K562 (cell line): ENCODE measurements at regions not wholly inside any gene's neighbourhood (a gene's known extent, or its start where the extent isn't known, plus 50 kb on each side); places are given as distances from the start of the nearest gene placed in this dataset.

Experiments used
- ATAC-seq: fragments of 200-7000 bp; cut with Tn5 transposase; 3 replicates; pipeline ENCODE4 v1.9.1; 2020; ENCODE audit warnings: moderate library complexity
- BruUV-seq: library from RNA; stranded (reverse); fragments of 400-500 nt; replicated peaks from 2 replicates; lab custom pipeline; 2021; lab: Mats Ljungman, UMichigan
- CTCF ChIA-PET: fragments of 300-600 bp; formaldehyde crosslinking; extraction: SDS; loops from one replicate; lab custom pipeline; 2021; ENCODE audit warnings: low intra/inter-chr PET ratio; lab: Yijun Ruan, JAX
- POLR2A ChIA-PET: fragments of 300-600, 350-650 bp; sonication (Branson Sonifier 250); formaldehyde crosslinking; extraction: SDS; loops from one replicate; lab custom pipeline; 2021; ENCODE audit warnings: antibody characterized with exemption, inconsistent platforms; lab: Yijun Ruan, JAX
- DNase-seq, 4 experiments: peaks; one replicate each; pipeline versions ENCODE4 v3.0.0 to v3.0.0-alpha.2; 2011 to 2018; ENCODE audit warnings: low spot score in 3 of 4, mixed read lengths in 3 of 4; ENCODE audit errors: extremely low read depth in 1 of 4
- FAIRE-seq: peaks from 2 replicates; lab custom pipeline; 2011; peaks lifted over from hg19 to GRCh38; lab: Jason Lieb, UNC
- H2AFZ ChIP-seq: 2 replicates; pipeline ENCODE4 v1.6.0; 2011; ENCODE audit warnings: low read depth, low read length, control low read depth, inconsistent platforms
- H3K27ac ChIP-seq: fragments of 200-600 bp; 3 replicates; pipeline ENCODE4 v1.8.0; 2011; ENCODE audit warnings: low read depth, mild to moderate bottlenecking, control low read depth, inconsistent platforms, low read length, moderate library complexity, mixed read lengths; ENCODE audit errors: extremely low read depth
- H3K27me3 ChIP-seq, 2 experiments: fragments of 300-600 bp in 1 of 2; 2 replicates in 1 of 2; 3 replicates in 1 of 2; pipeline versions ENCODE4 v1.6.0 to v1.8.0; 2011; ENCODE audit warnings: inconsistent platforms in 2 of 2, low read length in 2 of 2, mild to moderate bottlenecking in 1 of 2, mixed read lengths in 1 of 2, moderate library complexity in 1 of 2; ENCODE audit not compliant: control insufficient read depth in 2 of 2, insufficient read depth in 2 of 2
- H3K36me3 ChIP-seq: fragments of 300-600 bp; 3 replicates; pipeline ENCODE4 v1.8.0; 2011; ENCODE audit warnings: mild to moderate bottlenecking, low read length, inconsistent platforms; ENCODE audit not compliant: control insufficient read depth, insufficient read depth
- H3K4me1 ChIP-seq, 2 experiments: fragments of 200-600 bp in 1 of 2; replicated peaks in 1 of 2; 2 replicates in 1 of 2; 3 replicates in 1 of 2; pipeline versions ENCODE4 v1.5.1 to v1.8.0; 2011; ENCODE audit warnings: inconsistent platforms in 2 of 2, low read length in 2 of 2, mild to moderate bottlenecking in 1 of 2, mixed read lengths in 1 of 2, moderate library complexity in 1 of 2; ENCODE audit not compliant: control insufficient read depth in 2 of 2, insufficient read depth in 2 of 2
- H3K4me2 ChIP-seq: 2 replicates; pipeline ENCODE4 v1.6.1; 2011; ENCODE audit warnings: low read length, control low read depth, inconsistent platforms, mixed read lengths; ENCODE audit not compliant: insufficient read depth
- H3K4me3 ChIP-seq: fragments of 200-600 bp; sonication (generic), shearing (Covaris generic); 2 replicates; pipeline ENCODE4 v1.5.1; 2016; ENCODE audit warnings: control low read depth, inconsistent platforms
- H3K79me2 ChIP-seq: fragments of 200-600 bp; 3 replicates; pipeline ENCODE4 v1.8.0; 2011; ENCODE audit warnings: low read length, inconsistent platforms; ENCODE audit not compliant: control insufficient read depth, insufficient read depth
- H3K9ac ChIP-seq, 2 experiments: 2 replicates each; pipeline versions ENCODE4 v1.6.0 to v1.6.1; 2011; ENCODE audit warnings: low read depth in 2 of 2, low read length in 2 of 2, control low read depth in 1 of 2, inconsistent platforms in 1 of 2, mild to moderate bottlenecking in 1 of 2, mixed read lengths in 1 of 2; ENCODE audit not compliant: insufficient read depth in 1 of 2
- H3K9me1 ChIP-seq: one replicate; pipeline ENCODE4 v1.6.0; 2011; ENCODE audit warnings: inconsistent platforms, mild to moderate bottlenecking, low read length, moderate library complexity; ENCODE audit not compliant: control insufficient read depth, insufficient read depth
- H3K9me3 ChIP-seq: replicated peaks from 2 replicates; pipeline ENCODE4 v1.5.1; 2011; ENCODE audit warnings: low read depth, low read length, inconsistent platforms; ENCODE audit not compliant: control insufficient read depth, insufficient read depth
- H4K20me1 ChIP-seq: replicated peaks from 2 replicates; pipeline ENCODE4 v1.6.1; 2011; ENCODE audit warnings: low read length, inconsistent platforms, mixed read lengths; ENCODE audit not compliant: control insufficient read depth, insufficient read depth
- HDAC1 ChIP-seq, 2 experiments: fragments of 450-650 bp; IDR thresholded peaks; 2 replicates each; pipeline ENCODE4 v1.6.1; 2016 to 2017; ENCODE audit warnings: inconsistent platforms in 1 of 2, mild to moderate bottlenecking in 1 of 2, moderate library complexity in 1 of 2
- HDAC2 ChIP-seq: fragments of 450-650 bp; IDR thresholded peaks from 2 replicates; pipeline ENCODE4 v1.6.1; 2016; ENCODE audit warnings: mild to moderate bottlenecking
- KLF13 ChIP-seq: fragments of 450-650 bp; IDR thresholded peaks from 2 replicates; pipeline ENCODE4 v1.6.1; 2016; ENCODE audit warnings: missing genetic modification characterization, low read depth, mild to moderate bottlenecking, missing compliant biosample characterization, moderate library complexity, borderline replicate concordance
- KLF16 ChIP-seq: IDR thresholded peaks from 2 replicates; pipeline ENCODE4 v1.6.1; 2016; ENCODE audit warnings: antibody characterized with exemption
- ZNF140 ChIP-seq: fragments of 250-450 bp; sonication (Bioruptor Pico); IDR thresholded peaks from 2 replicates; pipeline ENCODE4 v1.8.0; 2021; ENCODE audit warnings: moderate library complexity, mild to moderate bottlenecking, inconsistent platforms
- ZNF780A ChIP-seq: fragments of 250-450 bp; sonication (Bioruptor Pico); IDR thresholded peaks from 2 replicates; pipeline ENCODE4 v1.5.0; 2021; ENCODE audit warnings: mild to moderate bottlenecking
- WGBS: fragments of 100-300 bp; shearing (Covaris generic); methylation state at CpG from one replicate; pipeline ENCODE4 v1.1.6; 2016; ENCODE audit warnings: low coverage, mixed read lengths; ENCODE audit not compliant: insufficient coverage; ENCODE audit errors: missing lambda C conversion rate; 5-methylcytosine and 5-hydroxymethylcytosine counted together
- in situ Hi-C: fragments of 300-500 bp; cut with MboI; formaldehyde crosslinking; loops from 4 replicates; pipeline ENCODE4 v1.15.0; 2018; ENCODE audit warnings: inconsistent platforms, mixed read lengths
- intact Hi-C: fragments of 100-400 bp; cut with micrococcal nuclease; formaldehyde crosslinking; loops from 2 replicates; pipeline ENCODE4 v1.14.2; 2022
- TF ChIP-seq, protein P1 (sequence below): sonication (generic); formaldehyde crosslinking; IDR thresholded peaks from 2 replicates; pipeline ENCODE4 v1.8.0; 2022; ENCODE audit warnings: missing genetic modification reagents, mild to moderate bottlenecking, borderline replicate concordance
- TF ChIP-seq, protein P2 (sequence below): fragments of 450-650 bp; IDR thresholded peaks from 2 replicates; pipeline ENCODE4 v1.6.1; 2016; ENCODE audit warnings: missing biosample characterization, missing genetic modification characterization

DNA sequence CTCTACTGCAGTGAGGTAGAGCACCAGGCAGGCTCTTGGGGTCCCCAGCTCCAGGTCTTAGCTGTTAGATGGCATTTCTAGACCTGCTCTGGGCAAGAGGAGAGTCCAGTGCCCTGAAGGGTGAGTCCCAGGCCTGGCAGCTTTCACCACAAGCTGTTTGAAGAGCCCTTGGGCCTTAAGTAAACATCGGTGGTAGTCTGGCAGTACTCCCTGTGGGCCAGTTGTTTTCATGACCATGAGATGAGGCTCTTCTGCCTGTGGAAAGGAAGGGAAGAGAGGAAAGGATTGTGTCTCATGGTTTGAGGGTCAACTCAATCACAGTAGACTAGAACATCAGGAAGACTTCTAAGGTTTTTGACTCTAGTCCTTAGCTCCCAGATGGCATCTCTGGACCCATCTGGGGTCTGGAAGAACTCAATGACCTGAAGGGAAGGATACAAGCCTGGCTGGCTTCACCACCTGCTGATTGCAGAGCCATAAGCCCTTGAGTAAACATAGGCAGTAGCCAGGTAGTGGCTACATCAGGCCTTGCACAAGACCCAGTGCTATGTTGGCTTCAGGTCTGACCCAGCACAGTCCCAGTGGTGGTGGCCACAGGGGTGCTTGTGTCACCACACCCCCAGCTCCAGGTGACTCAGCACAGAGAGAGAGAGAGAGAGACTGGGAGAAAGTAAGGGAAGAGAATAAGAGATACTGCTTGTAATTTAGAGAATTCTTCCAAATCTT lies 114.3 kb upstream of the PCSK5 start:
- intact Hi-C loops: no loop called here
- Histone ChIP-seq H3K27me3 (no peaks in the 10 kb centered on the region), H3K79me2 (no peaks in the 10 kb centered on the region), H3K36me3 (no peaks in the 10 kb centered on the region), H3K27ac (no peak overlapping the region), H3K9me1 (no peaks in the 10 kb centered on the region), H3K9ac (no peak overlapping the region), H4K20me1 (no peaks in the 10 kb centered on the region), H2AFZ (no peak overlapping the region), H3K4me1 (no peaks in the 10 kb centered on the region), H3K4me3 (no peak overlapping the region), H3K9me3 (no peaks in the 10 kb centered on the region), H3K4me2 (no peak overlapping the region)
- no peak for TF ChIP-seq ZNF140 (CRISPR knock-in tag)
- TF ChIP-seq, protein P1, sequence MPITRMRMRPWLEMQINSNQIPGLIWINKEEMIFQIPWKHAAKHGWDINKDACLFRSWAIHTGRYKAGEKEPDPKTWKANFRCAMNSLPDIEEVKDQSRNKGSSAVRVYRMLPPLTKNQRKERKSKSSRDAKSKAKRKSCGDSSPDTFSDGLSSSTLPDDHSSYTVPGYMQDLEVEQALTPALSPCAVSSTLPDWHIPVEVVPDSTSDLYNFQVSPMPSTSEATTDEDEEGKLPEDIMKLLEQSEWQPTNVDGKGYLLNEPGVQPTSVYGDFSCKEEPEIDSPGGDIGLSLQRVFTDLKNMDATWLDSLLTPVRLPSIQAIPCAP (CRISPR knock-in tag): no peak
- TF ChIP-seq KLF16: no peak
- no peak for TF ChIP-seq KLF13 (tag)
- TF ChIP-seq ZNF780A (CRISPR knock-in tag): no peak
- TF ChIP-seq, protein P2, sequence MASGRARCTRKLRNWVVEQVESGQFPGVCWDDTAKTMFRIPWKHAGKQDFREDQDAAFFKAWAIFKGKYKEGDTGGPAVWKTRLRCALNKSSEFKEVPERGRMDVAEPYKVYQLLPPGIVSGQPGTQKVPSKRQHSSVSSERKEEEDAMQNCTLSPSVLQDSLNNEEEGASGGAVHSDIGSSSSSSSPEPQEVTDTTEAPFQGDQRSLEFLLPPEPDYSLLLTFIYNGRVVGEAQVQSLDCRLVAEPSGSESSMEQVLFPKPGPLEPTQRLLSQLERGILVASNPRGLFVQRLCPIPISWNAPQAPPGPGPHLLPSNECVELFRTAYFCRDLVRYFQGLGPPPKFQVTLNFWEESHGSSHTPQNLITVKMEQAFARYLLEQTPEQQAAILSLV: no peak
- no peak for TF ChIP-seq HDAC1 (IDR thresholded peaks at IDR 0.05)
- no peak for TF ChIP-seq HDAC2
- CTCF ChIA-PET: no interaction called here
- POLR2A ChIA-PET: no interaction called here
- DNase-seq: no peak
- in situ Hi-C loops: no loop called here
- 0% methylated on average over 1 of the region's 1 CpG for WGBS
- no peak for FAIRE-seq
- no TSS peak for BruUV-seq
- ATAC-seq: no peak
